Skeletal muscle tissue (tissue), 4 donors: ENCODE measurements at regions not wholly inside any gene's neighbourhood (a gene's known extent, or its start where the extent isn't known, plus 50 kb on each side); places are given as distances from the start of the nearest gene placed in this dataset. TPM values are rescaled to one million over a fixed set of nuclear protein-coding genes. Genes with fewer than 3 reads are reported as not detected.

Experiments used
- H3K27ac ChIP-seq: one replicate; pipeline ENCODE4 v1.7.0; 2013; ENCODE audit warnings: mild to moderate bottlenecking, low read depth, low read length, inconsistent platforms
- H3K27me3 ChIP-seq, 3 donors: one replicate each; pipeline ENCODE4 v1.7.0; 2013; ENCODE audit warnings: low read length in 3 of 3; ENCODE audit not compliant: control insufficient read depth in 3 of 3, insufficient read depth in 3 of 3
- H3K36me3 ChIP-seq, 3 donors: one replicate each; pipeline ENCODE4 v1.7.0; 2013; ENCODE audit warnings: low read length in 3 of 3; ENCODE audit not compliant: control insufficient read depth in 3 of 3, insufficient read depth in 3 of 3
- H3K4me1 ChIP-seq, 3 donors: one replicate each; pipeline ENCODE4 v1.7.0; 2013; ENCODE audit warnings: low read length in 3 of 3, mild to moderate bottlenecking in 3 of 3; ENCODE audit not compliant: control insufficient read depth in 3 of 3, insufficient read depth in 3 of 3
- H3K4me3 ChIP-seq, 3 donors: one replicate each; pipeline ENCODE4 v1.7.0; 2013; ENCODE audit warnings: low read length in 3 of 3
- H3K9ac ChIP-seq, 3 donors: one replicate each; pipeline ENCODE4 v1.7.0; 2013; ENCODE audit warnings: low read length in 3 of 3, mild to moderate bottlenecking in 3 of 3, moderate library complexity in 2 of 3, low read depth in 1 of 3
- H3K9me3 ChIP-seq, 3 donors: one replicate each; pipeline ENCODE4 v1.7.0; 2013; ENCODE audit warnings: low read length in 3 of 3; ENCODE audit not compliant: control insufficient read depth in 3 of 3
- small RNA-seq: library from RNA; depleted of rRNA; stranded (forward); fragments of <200 nt; gene quantifications from one replicate; pipeline ENCODE3, GENCODE V24; 2014
- donor health status: Osteomylitis.

DNA sequence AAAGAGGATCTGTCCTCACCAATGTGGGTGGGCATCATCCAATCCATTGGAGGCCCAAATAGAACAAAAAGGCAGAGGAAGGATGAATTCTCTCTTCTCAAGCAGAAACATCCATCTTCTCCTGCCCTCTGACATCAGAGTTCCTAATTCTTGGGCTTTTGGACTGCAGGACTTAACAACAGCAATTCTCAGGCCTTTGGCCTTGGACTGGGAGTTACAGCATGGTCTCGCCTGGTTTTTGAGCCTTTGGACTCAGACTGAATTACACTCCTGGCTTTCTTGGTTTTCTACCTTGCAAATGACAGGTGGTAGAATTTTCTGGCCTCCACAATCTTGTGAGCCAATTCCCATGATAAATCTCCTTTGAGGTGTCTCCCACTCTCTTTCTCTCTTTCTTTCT, 60.5 kb upstream of the CD180 start:
- no peaks in the 10 kb centered on the region for H3K4me1 ChIP-seq
- no peaks in the 10 kb centered on the region for H3K9me3 ChIP-seq
- H3K27me3 ChIP-seq = no peaks in the 10 kb centered on the region
- H3K36me3 ChIP-seq = no peaks in the 10 kb centered on the region
- no peak overlapping the region for H3K9ac ChIP-seq
- H3K4me3 ChIP-seq = no peak overlapping the region
- H3K27ac ChIP-seq = no peak overlapping the region

DNA sequence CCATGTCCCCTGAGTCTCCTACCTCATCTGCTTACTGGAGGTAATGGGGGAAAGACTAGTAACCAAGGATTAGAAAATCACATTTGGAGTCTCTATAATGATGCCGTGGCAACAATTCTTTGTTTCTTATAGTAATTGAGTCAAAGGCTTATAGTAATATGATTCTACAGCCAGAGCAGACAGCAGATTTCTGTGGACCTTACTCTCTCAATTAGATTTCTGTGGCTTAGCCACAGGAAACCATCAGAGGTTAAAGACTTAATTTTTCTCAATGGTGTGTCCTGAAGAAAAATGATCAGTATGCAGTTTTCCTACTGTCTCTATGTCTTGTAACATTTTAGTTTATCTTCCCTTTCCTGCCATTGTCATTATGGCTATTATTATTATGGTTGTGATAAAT, 59.3 kb upstream of the CD180 start:
- Histone ChIP-seq H3K9ac (no peak overlapping the region), H3K27ac (no peak overlapping the region), H3K4me3 (no peak overlapping the region), H3K4me1 (no peaks in the 10 kb centered on the region), H3K27me3 (no peaks in the 10 kb centered on the region), H3K36me3 (no peaks in the 10 kb centered on the region), H3K9me3 (no peaks in the 10 kb centered on the region)

DNA sequence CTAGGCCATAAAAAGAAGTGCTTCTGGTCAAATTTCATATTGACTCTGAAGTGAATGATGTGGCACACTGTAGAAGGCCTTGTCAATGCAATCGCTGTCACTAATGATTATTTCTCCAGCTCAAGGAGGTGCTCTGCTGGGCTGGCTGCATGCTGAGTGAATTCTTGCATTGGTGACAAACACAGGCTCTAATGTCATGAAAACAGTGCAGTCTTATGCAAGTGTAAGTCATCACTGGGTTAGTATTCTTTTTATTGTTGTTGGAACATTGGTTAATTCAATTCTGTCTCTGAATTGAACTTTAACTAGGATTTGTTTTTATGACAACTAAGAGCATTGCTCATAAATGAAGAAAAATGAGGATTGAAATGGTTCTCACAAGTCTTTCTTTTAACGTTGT, 57.3 kb upstream of the CD180 start:
- Histone ChIP-seq H3K36me3 (no peaks in the 10 kb centered on the region), H3K27ac (no peak overlapping the region), H3K9me3 (no peaks in the 10 kb centered on the region), H3K9ac (no peak overlapping the region), H3K27me3 (no peaks in the 10 kb centered on the region), H3K4me3 (no peak overlapping the region), H3K4me1 (peaks cover 0 to 2% (median 0%) of the 10 kb centered on the region in 3 donors)

DNA sequence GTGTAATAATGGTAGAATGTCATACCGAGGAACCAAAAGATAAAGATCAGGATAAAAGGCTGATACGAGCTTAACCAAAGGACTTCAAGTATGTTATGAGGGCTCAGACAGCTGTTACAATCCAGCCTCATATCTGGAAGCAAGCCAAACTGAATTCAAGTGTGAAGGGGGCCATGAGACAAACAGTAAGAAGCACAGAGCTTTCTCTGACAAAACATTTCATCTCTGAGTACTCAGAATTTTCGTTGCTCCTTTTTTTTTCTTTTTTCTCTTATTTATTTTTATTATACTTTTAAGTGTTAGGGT, 52.9 kb upstream of the CD180 start:
- no peaks in the 10 kb centered on the region for H3K9me3 ChIP-seq
- H3K27me3 ChIP-seq = no peaks in the 10 kb centered on the region
- H3K9ac ChIP-seq = no peak overlapping the region
- H3K27ac ChIP-seq = no peak overlapping the region
- H3K4me1 ChIP-seq = peaks cover 6 to 9% (median 8%) of the 10 kb centered on the region in 3 donors
- no peaks in the 10 kb centered on the region for H3K36me3 ChIP-seq
- no peak overlapping the region for H3K4me3 ChIP-seq

DNA sequence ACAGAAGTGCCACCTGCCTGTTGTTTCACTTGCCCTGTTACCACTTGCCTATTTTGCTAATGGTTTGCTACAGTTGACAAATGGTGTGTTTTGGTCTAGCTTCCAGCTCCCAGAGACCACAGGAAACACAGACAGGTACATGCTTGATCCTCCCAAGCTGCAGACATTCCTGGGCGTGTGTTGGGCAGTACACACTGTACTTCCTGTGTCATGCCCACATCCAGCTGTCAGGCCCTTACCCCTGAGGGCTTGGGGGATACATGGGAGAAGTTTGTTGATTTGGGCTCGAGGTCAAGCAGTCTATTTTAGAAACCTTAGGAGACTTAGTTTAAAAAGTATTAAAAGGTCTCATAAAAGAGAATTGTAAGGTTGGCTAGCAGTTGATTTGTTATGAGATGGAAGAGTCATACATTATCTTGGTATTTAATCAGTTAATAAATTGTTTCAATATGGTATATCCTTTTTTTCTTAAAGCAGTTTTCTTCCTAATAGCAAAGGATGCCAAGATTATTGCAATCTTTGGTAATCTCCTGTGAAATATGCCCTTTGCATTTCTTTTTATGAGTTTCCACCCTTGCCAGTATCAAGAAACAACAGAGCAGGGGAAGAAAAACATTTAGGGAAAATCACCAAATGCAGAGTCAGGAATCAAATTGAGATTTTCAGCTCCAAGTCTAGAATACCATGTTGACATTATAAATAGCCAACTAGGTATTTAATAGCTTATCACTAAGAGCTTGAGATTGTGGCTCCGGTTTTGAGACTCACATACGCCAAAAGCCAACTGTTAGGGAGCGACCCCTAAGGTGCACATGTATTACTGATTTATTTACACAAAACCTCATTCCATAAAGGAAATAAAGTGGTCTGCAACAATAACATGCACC, 52.3 kb upstream of the CD180 start:
- Histone ChIP-seq H3K9me3 (no peaks in the 10 kb centered on the region), H3K36me3 (no peaks in the 10 kb centered on the region), H3K4me1 (peaks cover 6 to 9% (median 8%) of the 10 kb centered on the region in 3 donors), H3K27me3 (no peaks in the 10 kb centered on the region), H3K9ac (no peak overlapping the region), H3K4me3 (no peak overlapping the region), H3K27ac (no peak overlapping the region)

DNA sequence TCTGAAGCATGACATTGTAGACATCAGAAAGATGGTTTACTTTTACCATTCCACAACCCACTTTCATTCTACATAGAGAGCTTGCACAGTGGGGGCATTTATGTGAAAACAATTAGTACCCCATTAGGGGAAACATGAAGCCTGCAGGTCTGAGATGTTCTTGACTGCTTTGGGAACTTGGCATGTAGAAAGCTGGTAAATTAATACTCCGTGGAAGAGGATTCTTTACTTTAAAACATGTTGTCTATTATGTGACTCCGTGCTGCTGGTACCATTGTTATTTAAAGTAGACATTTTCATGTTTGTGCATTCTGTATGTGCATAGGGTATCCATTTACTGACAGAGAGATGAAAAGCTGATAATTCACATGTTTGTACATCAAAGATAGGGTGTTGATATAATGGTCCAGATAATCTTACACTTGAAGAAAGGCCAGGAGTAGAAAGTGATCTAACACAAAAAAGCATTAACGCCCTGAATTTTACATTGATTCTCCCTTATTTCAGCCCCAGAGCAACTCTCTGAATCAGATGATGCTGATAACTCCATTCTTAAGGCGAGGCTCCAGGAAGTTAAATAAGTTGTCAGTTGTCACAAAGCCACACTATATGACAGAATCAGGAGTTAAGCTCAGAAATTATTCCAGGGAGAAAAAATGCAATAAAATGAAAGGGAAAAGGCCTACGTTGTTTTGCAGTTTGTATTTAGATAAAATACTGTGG, 50.1 kb upstream of the CD180 start:
- Histone ChIP-seq H3K27me3 (no peaks in the 10 kb centered on the region), H3K4me1 (peaks cover 6 to 9% (median 8%) of the 10 kb centered on the region in 3 donors), H3K27ac (no peak overlapping the region), H3K9me3 (no peaks in the 10 kb centered on the region), H3K9ac (no peak overlapping the region), H3K4me3 (no peak overlapping the region), H3K36me3 (no peaks in the 10 kb centered on the region)

Small RNA genes in the stretch of these regions (small RNA-seq; reads per million reads assigned to genes)
- gene AC024581.2 (not detected), gene RNU6-1232P (not detected)
